LNCaP clone FGC (cell line): ENCODE measurements at regions not wholly inside any gene's neighbourhood (a gene's known extent, or its start where the extent isn't known, plus 50 kb on each side); places are given as distances from the start of the nearest gene placed in this dataset.

ENCODE experiments used
- DNase-seq: peaks from one replicate; pipeline ENCODE4 v3.0.0-alpha.2; 2011; ENCODE audit warnings: low read depth
- H3K4me3 ChIP-seq: 2 replicates; pipeline ENCODE4 v1.5.1; 2011; ENCODE audit warnings: mild to moderate bottlenecking, low read depth, low read length, control low read depth
- TF ChIP-seq, protein P1 (sequence below): IDR thresholded peaks from 2 replicates; pipeline ENCODE4 v1.5.1; 2012; ENCODE audit warnings: mild to moderate bottlenecking; ENCODE audit not compliant: control insufficient read depth, insufficient read depth; ENCODE audit errors: extremely low read depth

DNA sequence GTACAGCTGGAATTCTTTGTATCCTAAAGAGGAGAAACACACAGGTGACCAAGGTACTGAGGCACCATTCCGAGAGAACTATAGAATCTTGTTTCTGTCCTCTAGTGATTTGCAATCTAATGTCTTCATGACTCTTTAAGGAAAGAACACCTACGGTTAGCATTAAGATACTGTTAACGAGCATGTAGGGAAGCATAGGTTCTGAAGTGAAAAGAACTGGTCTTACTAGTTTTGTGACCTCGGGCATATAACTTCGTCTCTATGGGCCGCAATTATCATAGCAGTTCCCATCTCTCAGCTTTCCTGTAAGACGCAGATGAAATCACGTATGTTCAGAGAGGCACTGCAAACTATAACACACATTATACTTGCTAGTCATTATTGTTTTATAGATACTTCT lies 193.0 kb upstream of the NBEA start:
- H3K4me3 ChIP-seq, result no peak overlapping the region
- DNase-seq, result peak; percentile 43
- TF ChIP-seq, protein P1, sequence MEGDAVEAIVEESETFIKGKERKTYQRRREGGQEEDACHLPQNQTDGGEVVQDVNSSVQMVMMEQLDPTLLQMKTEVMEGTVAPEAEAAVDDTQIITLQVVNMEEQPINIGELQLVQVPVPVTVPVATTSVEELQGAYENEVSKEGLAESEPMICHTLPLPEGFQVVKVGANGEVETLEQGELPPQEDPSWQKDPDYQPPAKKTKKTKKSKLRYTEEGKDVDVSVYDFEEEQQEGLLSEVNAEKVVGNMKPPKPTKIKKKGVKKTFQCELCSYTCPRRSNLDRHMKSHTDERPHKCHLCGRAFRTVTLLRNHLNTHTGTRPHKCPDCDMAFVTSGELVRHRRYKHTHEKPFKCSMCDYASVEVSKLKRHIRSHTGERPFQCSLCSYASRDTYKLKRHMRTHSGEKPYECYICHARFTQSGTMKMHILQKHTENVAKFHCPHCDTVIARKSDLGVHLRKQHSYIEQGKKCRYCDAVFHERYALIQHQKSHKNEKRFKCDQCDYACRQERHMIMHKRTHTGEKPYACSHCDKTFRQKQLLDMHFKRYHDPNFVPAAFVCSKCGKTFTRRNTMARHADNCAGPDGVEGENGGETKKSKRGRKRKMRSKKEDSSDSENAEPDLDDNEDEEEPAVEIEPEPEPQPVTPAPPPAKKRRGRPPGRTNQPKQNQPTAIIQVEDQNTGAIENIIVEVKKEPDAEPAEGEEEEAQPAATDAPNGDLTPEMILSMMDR, result no peak

DNA sequence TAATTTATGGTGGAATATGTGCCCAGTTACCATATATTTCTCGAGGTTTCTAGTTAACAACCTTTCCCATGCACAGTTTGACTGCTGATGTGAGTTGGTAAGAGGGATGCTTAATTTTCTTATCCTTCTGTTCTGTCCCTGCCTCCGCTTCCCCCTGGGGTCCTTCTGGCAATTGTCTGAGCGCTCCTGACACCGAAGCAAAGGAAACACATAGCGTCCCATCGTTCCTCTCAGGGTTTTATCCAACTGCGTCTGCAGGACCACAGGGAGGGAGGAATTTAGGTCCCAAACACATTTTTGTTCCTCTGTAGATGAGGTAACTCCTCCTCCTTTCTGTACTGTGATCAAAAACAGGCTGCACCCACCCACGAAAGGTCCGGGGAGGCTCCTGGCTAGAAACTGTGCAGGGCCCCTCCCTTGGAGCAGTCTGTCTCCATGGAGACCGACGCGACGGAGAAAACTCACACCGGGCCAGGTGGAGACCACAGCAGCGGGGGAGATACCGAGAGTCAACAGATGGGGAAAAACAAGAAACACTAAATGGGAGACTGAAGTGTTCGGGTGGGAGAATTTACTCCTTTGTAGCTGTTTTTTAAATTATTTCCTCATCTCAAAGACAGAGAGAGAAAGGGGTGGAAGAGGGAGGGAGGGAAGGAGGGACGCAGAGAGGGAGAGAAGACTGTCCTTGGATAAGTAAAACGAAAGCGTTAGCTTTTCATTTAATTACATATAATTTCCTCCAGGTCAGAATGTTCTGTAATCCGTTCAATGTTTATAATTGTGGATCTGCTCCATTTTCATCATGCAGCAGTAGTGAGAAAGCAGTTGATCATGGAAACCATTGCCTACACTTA lies 191.8 kb upstream of the NBEA start:
- DNase-seq, result no peak
- H3K4me3 ChIP-seq, result no peak overlapping the region
- TF ChIP-seq, protein P1, result no peak

DNA sequence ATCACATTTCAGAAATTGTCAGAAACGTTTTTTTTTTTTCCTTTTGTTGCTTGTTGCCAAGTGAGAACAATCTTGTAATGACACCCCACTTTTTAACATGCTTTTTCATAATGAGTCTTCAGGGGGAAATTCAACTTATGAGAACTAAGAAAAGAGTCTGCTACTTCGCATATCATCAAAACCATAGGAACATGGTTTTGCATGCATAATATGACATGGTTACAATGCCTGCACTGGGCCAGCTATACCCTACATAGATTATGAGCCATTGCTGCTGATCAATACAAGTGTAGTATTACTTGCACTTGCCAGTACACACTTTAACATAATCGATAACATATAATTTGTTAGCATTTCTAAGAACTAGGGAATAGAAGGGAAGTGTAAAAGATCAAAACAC lies 191.0 kb upstream of the NBEA start:
- TF ChIP-seq, protein P1, result no peak
- DNase-seq, result no peak
- H3K4me3 ChIP-seq, result no peak overlapping the region

DNA sequence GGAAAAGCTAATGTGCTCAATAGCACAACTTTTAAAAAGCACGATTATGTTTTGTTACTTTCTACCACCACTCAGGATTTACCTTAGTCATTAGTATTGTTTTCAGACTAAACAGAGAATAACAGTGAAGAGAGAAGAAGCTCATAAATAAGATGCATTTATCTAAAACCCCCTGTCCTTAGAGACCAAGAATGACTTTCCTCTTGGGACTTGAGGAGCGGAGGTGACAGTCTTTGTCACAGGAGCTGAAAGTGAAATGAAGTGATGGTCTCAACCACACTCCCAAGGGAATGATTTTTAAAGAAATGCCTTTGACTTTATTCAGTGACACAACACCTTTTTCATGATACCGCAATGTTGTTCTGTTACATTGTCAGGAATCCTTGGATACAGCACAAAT lies 190.6 kb upstream of the NBEA start:
- no peak for DNase-seq
- no peak overlapping the region for H3K4me3 ChIP-seq
- TF ChIP-seq, protein P1, result no peak

DNA sequence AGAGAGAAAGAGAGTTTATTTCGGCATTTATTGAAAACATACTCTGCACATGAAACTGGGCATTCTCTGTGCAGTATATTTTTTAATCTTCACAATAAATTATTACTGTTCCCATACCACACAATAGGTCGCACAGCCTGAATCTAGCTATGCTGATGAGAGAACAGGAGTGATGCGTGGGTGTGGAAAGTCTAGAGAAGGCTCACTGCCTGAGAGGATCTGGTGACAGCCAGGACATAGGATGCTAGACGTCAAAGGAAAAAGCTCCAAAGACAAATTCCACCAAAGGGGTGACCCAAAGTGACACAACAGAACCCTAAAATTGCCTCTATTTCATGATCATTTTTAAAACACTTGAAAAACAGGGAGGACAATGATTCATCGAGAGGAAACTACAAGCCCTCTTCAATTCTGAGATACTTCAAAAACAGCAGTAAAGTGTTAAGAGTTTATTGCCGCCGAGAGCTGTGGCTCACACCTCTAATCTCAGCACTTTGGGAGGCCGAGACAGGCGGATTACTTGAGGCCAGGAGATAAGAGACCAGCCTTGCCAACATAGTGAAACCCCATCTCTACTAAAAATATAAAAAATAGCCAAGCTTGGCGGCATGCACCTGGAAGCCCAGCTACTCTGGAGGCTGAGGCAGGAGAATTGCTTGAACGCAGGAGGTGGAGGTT lies 189.6 kb upstream of the NBEA start:
- no peak overlapping the region for H3K4me3 ChIP-seq
- TF ChIP-seq, protein P1, result no peak
- DNase-seq, result no peak

DNA sequence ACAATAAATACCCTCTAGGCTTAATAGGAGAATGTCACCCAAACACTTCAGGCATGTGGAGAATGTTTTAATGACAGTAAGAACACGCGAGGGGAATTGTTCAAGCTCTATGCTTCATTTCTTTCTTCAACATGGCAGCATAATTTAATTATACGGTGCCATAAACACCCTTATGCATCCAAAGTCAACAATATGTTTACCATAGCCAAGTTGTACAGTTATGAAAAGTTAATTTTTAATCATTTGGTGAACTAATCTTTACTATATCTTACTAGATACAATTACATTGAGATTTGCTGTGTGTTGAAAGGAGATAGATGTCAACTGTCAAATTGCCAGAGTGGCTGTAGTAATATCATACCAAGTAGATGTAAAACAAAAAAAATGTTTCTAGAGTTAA lies 185.9 kb upstream of the NBEA start:
- DNase-seq, result no peak
- no peak overlapping the region for H3K4me3 ChIP-seq
- TF ChIP-seq, protein P1, result no peak
